ACC112 (cell line): ENCODE measurements at regions not wholly inside any gene's neighbourhood (a gene's known extent, or its start where the extent isn't known, plus 50 kb on each side); places are given as distances from the start of the nearest gene placed in this dataset.

ENCODE experiments used
- H2AFZ ChIP-seq: fragments of 200-600 bp; sonication (generic); one replicate; pipeline ENCODE4 v1.6.0; 2017; ENCODE audit warnings: antibody characterized with exemption, low read length; ENCODE audit not compliant: unreplicated experiment
- H3K27ac ChIP-seq: fragments of 200-600 bp; sonication (generic); 2 replicates; pipeline ENCODE4 v1.5.1; 2014; ENCODE audit warnings: low read depth, mild to moderate bottlenecking, antibody characterized with exemption, low read length, moderate library complexity
- H3K27me3 ChIP-seq: fragments of 200-600 bp; sonication (generic); 2 replicates; pipeline ENCODE4 v1.6.1; 2014; ENCODE audit warnings: mild to moderate bottlenecking, antibody characterized with exemption, low read length, moderate library complexity, mixed read lengths; ENCODE audit not compliant: insufficient read depth
- H3K36me3 ChIP-seq: fragments of 200-600 bp; sonication (generic); 2 replicates; pipeline ENCODE4 v1.6.1; 2016; ENCODE audit warnings: mild to moderate bottlenecking, antibody characterized with exemption, low read length, moderate library complexity, mixed read lengths; ENCODE audit not compliant: insufficient read depth
- H3K4me1 ChIP-seq: fragments of 200-600 bp; sonication (generic); one replicate; pipeline ENCODE4 v1.6.1; 2016; ENCODE audit warnings: low read length, mixed read lengths; ENCODE audit not compliant: insufficient read depth, unreplicated experiment, control insufficient read depth
- H3K4me3 ChIP-seq: fragments of 200-600 bp; sonication (generic); 2 replicates; pipeline ENCODE4 v1.5.1; 2014; ENCODE audit warnings: mild to moderate bottlenecking, low read depth, low read length
- H3K79me2 ChIP-seq: fragments of 200-600 bp; sonication (generic); one replicate; pipeline ENCODE4 v1.6.0; 2016; ENCODE audit warnings: low read length; ENCODE audit not compliant: control insufficient read depth, unreplicated experiment, insufficient read depth

DNA sequence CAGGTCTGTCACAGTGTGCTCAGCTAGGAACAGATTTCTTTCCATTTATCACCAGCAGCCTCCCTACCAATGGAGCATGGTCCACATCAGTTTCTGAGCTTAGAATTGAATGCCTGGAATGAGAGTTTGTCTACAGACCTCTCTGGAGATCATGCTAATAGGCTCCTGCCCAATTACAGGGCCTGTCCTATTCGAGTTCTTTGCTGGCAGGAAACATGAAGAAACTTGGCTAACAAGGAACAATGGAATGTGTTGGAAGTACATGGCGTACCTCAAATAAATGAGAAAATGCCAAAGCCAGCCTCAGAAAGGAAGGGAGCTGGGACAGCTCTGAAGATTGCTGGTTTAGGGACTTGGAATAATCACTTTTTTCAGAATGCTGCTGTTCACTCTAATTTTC is 186.0 kb upstream of the AKR1E2 start:
- Histone ChIP-seq H2AFZ (no peak overlapping the region), H3K4me3 (no peak overlapping the region), H3K79me2 (no peaks in the 10 kb centered on the region), H3K27ac (no peak overlapping the region), H3K27me3 (no peaks in the 10 kb centered on the region), H3K36me3 (no peaks in the 10 kb centered on the region), H3K4me1 (no peaks in the 10 kb centered on the region)

DNA sequence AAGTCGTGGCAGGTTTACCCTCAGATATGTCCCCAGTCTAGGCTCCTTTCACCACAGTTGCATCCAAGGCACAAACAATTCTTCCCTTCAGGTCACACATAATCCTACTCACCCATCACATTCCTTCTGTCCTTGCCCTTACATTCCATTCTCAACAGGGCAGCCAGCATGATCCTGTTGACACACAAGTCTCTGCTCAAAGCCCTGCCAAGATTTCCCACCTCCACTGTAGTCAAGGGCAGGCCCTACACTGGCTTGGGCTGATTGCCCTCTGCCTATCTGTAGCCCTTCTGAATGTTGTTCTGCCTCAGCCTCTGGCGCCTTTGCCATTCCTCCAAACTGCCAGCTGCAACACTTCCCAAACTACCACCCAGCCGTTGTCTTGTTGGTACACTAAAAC is 187.9 kb upstream of the AKR1E2 start:
- no peaks in the 10 kb centered on the region for H3K79me2 ChIP-seq
- H3K4me3 ChIP-seq, result no peak overlapping the region
- no peaks in the 10 kb centered on the region for H3K4me1 ChIP-seq
- H2AFZ ChIP-seq, result no peak overlapping the region
- no peak overlapping the region for H3K27ac ChIP-seq
- H3K27me3 ChIP-seq, result no peaks in the 10 kb centered on the region
- no peaks in the 10 kb centered on the region for H3K36me3 ChIP-seq

DNA sequence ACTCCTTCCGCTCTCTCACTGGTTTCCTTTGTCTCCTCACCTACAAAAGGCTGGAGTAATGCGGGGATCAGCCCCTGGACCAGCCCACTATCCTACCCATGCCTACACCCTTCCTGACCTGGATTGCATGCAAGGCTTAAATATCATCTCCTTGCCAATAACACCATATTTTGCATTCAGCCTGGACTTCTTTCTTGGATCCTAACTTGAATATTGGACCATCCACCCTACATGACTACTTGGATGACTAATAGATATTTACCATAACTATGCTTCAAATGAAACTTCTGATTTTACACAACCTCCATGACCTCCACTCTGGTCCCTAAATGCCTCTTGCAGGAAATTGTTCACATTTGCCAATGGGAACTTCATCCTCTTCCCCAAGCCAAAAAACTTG is 188.3 kb upstream of the AKR1E2 start:
- no peak overlapping the region for H3K27ac ChIP-seq
- no peaks in the 10 kb centered on the region for H3K36me3 ChIP-seq
- no peak overlapping the region for H2AFZ ChIP-seq
- H3K79me2 ChIP-seq, result no peaks in the 10 kb centered on the region
- no peak overlapping the region for H3K4me3 ChIP-seq
- no peaks in the 10 kb centered on the region for H3K4me1 ChIP-seq
- H3K27me3 ChIP-seq, result no peaks in the 10 kb centered on the region

DNA sequence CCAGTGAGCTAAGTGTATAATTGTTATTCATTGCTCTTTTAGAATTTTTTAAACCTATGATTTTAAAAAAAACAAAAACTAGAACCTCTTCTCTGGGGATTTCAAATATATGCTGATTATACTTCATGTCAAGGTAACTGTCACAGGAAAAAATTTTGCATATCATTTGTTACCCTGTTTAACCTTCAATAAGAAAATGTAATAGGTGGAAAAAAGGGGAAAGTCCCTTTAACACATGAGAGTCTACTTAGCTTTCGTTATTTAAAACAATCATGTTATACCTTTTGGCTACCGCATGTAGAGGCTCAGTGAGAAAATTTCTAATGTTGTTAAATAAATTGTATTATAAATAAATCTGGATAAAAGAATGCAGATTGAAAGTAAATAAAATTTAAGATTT is 190.1 kb upstream of the AKR1E2 start:
- H3K4me1 ChIP-seq, result no peaks in the 10 kb centered on the region
- H2AFZ ChIP-seq, result no peak overlapping the region
- H3K27me3 ChIP-seq, result no peaks in the 10 kb centered on the region
- no peak overlapping the region for H3K27ac ChIP-seq
- no peak overlapping the region for H3K4me3 ChIP-seq
- H3K79me2 ChIP-seq, result no peaks in the 10 kb centered on the region
- H3K36me3 ChIP-seq, result no peaks in the 10 kb centered on the region

DNA sequence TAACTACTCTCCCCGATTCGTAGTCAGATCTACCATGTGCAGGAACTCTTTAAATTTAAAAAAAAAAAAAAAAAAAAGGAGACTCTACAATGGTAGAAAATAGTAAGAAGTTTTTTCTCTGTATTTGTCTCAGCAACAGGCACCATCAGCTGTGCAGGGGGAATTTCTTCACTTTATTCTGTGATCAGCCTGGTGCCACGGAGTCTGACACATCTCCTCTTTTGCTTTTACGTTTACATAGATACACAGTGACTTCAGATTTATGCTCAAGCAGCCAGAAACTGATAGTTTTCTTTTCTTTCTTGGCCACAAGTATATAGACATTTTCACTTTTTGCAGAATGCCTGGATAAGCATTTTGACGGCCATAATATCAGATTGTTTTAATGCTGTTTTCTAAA is 190.6 kb upstream of the AKR1E2 start:
- Histone ChIP-seq H3K36me3 (no peaks in the 10 kb centered on the region), H3K27me3 (no peaks in the 10 kb centered on the region), H3K79me2 (no peaks in the 10 kb centered on the region), H3K4me1 (no peaks in the 10 kb centered on the region), H3K4me3 (no peak overlapping the region), H3K27ac (no peak overlapping the region), H2AFZ (no peak overlapping the region)

DNA sequence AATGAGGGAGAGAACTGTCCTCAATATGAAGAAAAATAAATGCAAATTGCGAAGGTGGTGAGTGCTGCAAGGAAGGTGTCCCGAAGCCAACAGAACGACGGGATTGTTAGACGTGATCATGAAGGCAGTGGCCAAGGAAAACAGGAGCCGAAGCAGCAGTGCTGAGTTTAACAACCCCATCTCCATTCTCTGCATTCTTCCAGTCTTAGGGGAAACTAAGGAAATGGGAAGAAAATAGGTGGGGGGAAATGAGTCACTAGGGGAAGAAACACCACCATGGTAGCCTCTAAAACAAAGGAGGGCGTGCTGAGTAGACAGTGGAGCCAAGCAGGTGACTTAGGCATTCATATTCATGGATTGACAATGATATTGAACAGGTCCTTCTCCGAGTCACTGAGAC is 192.2 kb upstream of the AKR1E2 start:
- Histone ChIP-seq H3K4me3 (no peak overlapping the region), H3K79me2 (no peaks in the 10 kb centered on the region), H3K27ac (no peak overlapping the region), H3K4me1 (no peaks in the 10 kb centered on the region), H3K27me3 (no peaks in the 10 kb centered on the region), H2AFZ (no peak overlapping the region), H3K36me3 (no peaks in the 10 kb centered on the region)

DNA sequence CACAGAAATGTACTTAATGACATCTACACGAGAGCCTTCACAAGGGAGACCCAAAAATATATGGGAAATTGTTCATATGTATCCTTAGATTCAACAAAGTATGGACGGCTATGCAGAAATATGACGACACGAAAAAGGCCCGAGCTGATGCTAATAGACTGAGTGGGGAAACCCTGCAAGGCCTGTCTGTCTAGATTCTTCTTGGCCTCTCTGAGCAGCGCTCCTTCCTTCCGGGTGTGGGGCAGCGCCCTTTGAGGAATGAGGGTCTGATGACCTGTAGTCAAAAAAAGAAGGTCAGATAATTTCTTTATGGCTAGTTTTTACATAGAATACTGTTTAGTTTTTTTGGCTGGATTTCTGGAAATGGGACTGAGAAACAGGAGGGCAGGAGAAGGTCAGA is 192.8 kb upstream of the AKR1E2 start:
- Histone ChIP-seq H3K27ac (no peak overlapping the region), H3K36me3 (no peaks in the 10 kb centered on the region), H3K4me3 (no peak overlapping the region), H3K27me3 (no peaks in the 10 kb centered on the region), H2AFZ (no peak overlapping the region), H3K4me1 (no peaks in the 10 kb centered on the region), H3K79me2 (no peaks in the 10 kb centered on the region)

DNA sequence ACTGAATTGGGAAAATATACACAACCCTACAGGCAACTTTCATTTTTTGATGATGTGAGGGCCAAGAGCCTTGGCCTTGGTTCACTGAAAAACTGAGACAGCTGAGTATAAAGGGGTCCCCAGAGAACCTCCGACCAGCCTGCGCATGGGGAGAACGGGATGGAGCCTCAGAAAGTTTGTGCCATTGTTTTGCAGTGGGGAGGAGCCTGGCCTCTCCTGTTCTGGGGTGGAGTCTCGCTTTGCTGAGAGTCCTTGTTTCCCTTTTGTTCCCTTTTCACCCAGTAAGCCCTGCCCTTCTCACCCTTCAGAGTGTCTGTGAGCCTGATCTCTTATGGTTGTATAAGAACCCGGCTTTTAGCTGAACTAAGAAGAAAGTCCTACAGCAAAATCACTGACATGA is 193.2 kb upstream of the AKR1E2 start:
- H3K27ac ChIP-seq, result no peak overlapping the region
- no peak overlapping the region for H2AFZ ChIP-seq
- no peaks in the 10 kb centered on the region for H3K36me3 ChIP-seq
- no peak overlapping the region for H3K4me3 ChIP-seq
- H3K4me1 ChIP-seq, result no peaks in the 10 kb centered on the region
- H3K27me3 ChIP-seq, result no peaks in the 10 kb centered on the region
- H3K79me2 ChIP-seq, result no peaks in the 10 kb centered on the region

DNA sequence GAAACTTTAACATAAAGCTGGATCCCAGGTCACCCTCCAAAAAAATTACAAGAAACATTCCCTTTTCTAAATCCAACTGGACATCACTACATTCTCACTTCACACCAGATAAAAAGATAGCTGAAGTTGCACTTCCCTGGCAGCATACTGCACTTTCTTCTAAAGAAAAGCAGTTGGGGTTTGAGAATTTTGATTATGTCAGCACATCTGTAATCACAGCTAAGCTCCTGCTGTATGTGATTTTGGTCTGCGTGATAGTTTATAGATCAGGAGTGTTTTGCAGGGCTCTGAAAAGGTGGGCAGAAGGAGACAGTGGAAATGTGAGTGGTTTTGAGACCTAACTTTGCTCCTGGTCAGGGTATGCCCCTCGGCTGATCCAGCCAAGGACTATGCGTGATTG is 199.1 kb upstream of the AKR1E2 start:
- no peaks in the 10 kb centered on the region for H3K36me3 ChIP-seq
- no peaks in the 10 kb centered on the region for H3K79me2 ChIP-seq
- H3K27ac ChIP-seq, result no peak overlapping the region
- H3K4me3 ChIP-seq, result no peak overlapping the region
- no peaks in the 10 kb centered on the region for H3K27me3 ChIP-seq
- H2AFZ ChIP-seq, result no peak overlapping the region
- no peaks in the 10 kb centered on the region for H3K4me1 ChIP-seq

DNA sequence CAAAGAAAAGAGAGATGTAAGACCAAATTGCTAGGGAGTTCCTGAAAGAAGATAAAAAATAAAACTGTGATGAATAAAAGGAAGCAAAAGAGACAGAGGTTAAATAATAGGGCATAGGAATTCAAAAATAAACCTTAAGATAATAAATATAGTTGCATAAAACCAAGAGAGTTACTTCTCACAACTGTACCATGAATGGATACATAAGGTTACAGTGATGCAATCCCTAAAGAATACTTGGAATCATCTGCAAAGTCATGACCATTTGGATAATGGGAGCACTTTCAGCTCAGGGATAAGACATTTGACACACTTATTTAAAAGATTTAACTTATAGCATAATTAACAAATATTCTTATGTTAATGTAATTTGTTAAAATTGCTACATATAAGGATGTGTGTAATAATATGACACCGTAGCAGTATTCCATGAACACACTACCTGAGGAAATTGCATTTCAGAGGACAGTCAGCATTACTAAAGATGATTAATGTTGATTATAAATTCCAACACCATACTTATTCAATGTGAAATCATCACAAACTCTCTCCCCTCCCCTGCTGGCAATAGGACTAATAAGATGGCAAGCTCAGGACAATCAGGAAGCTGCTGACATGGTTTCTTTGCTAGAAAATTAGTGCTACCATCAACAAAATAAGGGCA is 202.1 kb upstream of the AKR1E2 start:
- Histone ChIP-seq H3K27me3 (no peaks in the 10 kb centered on the region), H3K4me3 (no peak overlapping the region), H3K36me3 (no peaks in the 10 kb centered on the region), H3K4me1 (no peaks in the 10 kb centered on the region), H3K79me2 (no peaks in the 10 kb centered on the region), H2AFZ (no peak overlapping the region), H3K27ac (no peak overlapping the region)

DNA sequence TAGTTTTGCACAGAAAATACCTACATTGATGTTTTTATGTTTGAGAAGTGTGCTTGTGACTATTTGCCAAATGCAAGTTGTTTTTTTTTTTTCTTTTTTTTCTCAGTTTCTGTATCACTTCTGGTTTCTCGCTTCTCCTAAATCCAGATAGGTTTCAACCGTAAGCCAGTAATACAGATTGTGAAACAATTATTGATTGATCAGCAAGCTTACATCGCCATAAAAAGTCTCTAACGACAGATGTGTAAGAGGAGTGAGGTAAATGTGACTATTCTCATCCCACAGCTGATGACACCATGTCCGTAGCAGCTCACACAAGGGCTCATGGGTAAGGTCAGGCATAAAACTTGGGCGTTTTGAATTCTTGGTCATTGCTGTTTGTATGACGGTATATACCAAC is 202.8 kb upstream of the AKR1E2 start:
- Histone ChIP-seq H3K27ac (no peak overlapping the region), H2AFZ (no peak overlapping the region), H3K79me2 (no peaks in the 10 kb centered on the region), H3K4me3 (no peak overlapping the region), H3K36me3 (no peaks in the 10 kb centered on the region), H3K4me1 (no peaks in the 10 kb centered on the region), H3K27me3 (no peaks in the 10 kb centered on the region)
